ENCODE measurements at regions not wholly inside any gene's neighbourhood (a gene's known extent, or its start where the extent isn't known, plus 50 kb on each side); places are given as distances from the start of the nearest gene placed in this dataset.

DNA sequence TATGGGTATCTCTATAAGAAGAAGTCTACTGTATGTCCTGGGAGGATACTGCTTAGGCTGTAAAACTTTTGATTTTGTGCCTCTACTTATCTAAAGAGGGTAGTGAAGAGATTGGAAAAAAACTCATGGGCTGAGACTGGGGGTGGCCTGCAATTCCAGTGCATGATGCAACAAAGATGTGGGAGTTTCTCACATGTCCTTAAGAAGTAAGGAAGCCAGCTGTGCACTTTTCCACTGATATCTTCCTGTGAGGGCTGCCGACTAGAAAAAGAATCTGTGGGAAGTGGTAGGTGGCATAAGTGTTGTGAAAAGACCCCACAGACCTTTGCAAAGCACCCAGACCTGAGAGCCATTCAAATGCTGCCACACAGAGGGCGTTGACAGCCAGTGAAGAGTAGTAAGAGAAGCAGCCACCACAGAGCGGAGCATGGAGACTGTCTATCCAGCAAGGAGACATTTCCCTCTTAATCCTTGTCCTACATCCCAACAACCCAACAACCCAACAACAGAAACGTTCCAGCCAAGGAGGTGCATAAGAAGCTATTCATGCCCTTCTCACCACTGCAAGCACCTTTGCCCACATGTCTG lies 65.1 kb downstream of the PFDN4 start:
- no peaks in the 10 kb centered on the region for H3K4me1 Mint-ChIP-seq
- H3K36me3 Mint-ChIP-seq (ENCODE audit: insufficient read depth): peaks cover 2% of the 10 kb centered on the region
- DNase-seq (ENCODE audit: low spot score in 2 of 2): no peak

GRCh38 chr20:54275359-54276111 lies 67.6 kb downstream of the PFDN4 start:
- H3K27ac Mint-ChIP-seq (ENCODE audit: low read depth): no peak overlapping the region
- peaks cover 37% of the 10 kb centered on the region for H3K27me3 Mint-ChIP-seq
- H3K9me3 Mint-ChIP-seq: no peaks in the 10 kb centered on the region
- no peak overlapping the region for H3K4me3 Mint-ChIP-seq
- ATAC-seq (replicated peaks; ENCODE audit: extremely low read depth, poor library complexity, severe bottlenecking) (no peak), DNase-seq (ENCODE audit: low spot score in 2 of 2) (no peak)
- peaks cover 2% of the 10 kb centered on the region for H3K36me3 Mint-ChIP-seq (ENCODE audit: insufficient read depth)
- H3K4me1 Mint-ChIP-seq: no peaks in the 10 kb centered on the region

More for the DNA sequence above, 65.1 kb downstream of the PFDN4 start:
- H3K4me3 Mint-ChIP-seq: no peak overlapping the region
- no peaks in the 10 kb centered on the region for H3K9me3 Mint-ChIP-seq
- no peak overlapping the region for H3K27ac Mint-ChIP-seq (ENCODE audit: low read depth)
- H3K27me3 Mint-ChIP-seq: peaks cover 40% of the 10 kb centered on the region
- no peak for ATAC-seq (replicated peaks; ENCODE audit: extremely low read depth, poor library complexity, severe bottlenecking)

DNA sequence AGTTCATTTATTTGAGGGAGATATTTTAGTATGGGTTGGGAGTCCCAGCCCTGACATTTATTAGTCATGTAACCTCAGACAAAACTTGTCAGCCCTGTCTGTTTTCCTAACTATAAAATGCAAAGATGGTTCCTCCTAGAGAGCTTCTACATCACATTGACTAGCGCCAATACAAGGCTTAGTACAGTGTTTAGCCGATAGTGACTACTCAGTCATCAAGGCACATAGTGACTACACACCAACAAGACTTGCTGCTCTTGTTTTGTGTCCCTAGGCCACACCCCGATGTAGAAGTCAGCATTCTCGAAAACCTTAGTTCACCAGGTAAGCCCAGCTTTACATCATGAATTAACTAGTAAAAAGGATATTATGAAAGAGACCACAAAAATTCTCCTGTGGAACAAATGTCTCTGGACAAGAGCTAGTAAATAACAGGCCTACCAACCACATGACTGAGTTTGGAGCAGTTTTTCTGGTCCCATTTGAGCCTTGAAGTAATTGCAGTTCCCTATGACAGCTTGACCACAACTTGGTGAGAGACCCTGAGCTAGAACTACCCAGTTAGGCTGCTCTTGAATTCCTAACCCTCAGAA lies 68.8 kb downstream of the PFDN4 start:
- no peak overlapping the region for H3K27ac Mint-ChIP-seq (ENCODE audit: low read depth)
- peaks cover 2% of the 10 kb centered on the region for H3K36me3 Mint-ChIP-seq (ENCODE audit: insufficient read depth)
- no peaks in the 10 kb centered on the region for H3K9me3 Mint-ChIP-seq
- DNase-seq (ENCODE audit: low spot score in 2 of 2): no peak
- no peaks in the 10 kb centered on the region for H3K4me1 Mint-ChIP-seq
- no peak for ATAC-seq (replicated peaks; ENCODE audit: extremely low read depth, poor library complexity, severe bottlenecking)
- H3K27me3 Mint-ChIP-seq: peaks cover 30% of the 10 kb centered on the region
- no peak overlapping the region for H3K4me3 Mint-ChIP-seq

DNA sequence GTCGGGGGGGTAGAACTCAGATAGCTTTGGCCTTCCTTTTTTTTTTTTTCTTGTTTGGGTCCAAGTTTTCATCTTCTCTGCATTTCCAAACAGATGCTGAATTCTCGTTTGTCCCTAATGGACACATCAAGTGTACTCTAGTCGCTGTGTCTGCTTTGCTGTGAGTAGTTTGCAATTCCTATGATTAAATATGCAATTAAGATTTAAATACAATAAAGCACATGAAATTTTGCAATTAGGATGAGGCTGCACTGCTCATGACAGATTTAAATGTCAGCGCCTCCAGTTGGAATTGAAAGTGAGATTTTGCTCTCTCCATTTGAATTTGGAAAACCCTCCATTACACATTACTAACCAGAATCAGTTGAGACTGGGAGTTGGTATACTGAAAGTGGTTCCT lies 70.4 kb downstream of the PFDN4 start:
- no peak for DNase-seq (ENCODE audit: low spot score in 2 of 2)
- no peaks in the 10 kb centered on the region for H3K9me3 Mint-ChIP-seq
- H3K27ac Mint-ChIP-seq (ENCODE audit: low read depth): no peak overlapping the region
- peaks cover 15% of the 10 kb centered on the region for H3K27me3 Mint-ChIP-seq
- no peaks in the 10 kb centered on the region for H3K36me3 Mint-ChIP-seq (ENCODE audit: insufficient read depth)
- no peaks in the 10 kb centered on the region for H3K4me1 Mint-ChIP-seq
- no peak for ATAC-seq (replicated peaks; ENCODE audit: extremely low read depth, poor library complexity, severe bottlenecking)
- no peak overlapping the region for H3K4me3 Mint-ChIP-seq

GRCh38 chr20:54282625-54283024 lies 74.7 kb downstream of the PFDN4 start:
- H3K27me3 Mint-ChIP-seq: peaks cover 13% of the 10 kb centered on the region
- DNase-seq (ENCODE audit: low spot score in 2 of 2) (no peak), ATAC-seq (replicated peaks; ENCODE audit: extremely low read depth, poor library complexity, severe bottlenecking) (no peak)
- no peaks in the 10 kb centered on the region for H3K4me1 Mint-ChIP-seq
- no peaks in the 10 kb centered on the region for H3K36me3 Mint-ChIP-seq (ENCODE audit: insufficient read depth)
- no peak overlapping the region for H3K27ac Mint-ChIP-seq (ENCODE audit: low read depth)
- no peaks in the 10 kb centered on the region for H3K9me3 Mint-ChIP-seq
- no peak overlapping the region for H3K4me3 Mint-ChIP-seq

DNA sequence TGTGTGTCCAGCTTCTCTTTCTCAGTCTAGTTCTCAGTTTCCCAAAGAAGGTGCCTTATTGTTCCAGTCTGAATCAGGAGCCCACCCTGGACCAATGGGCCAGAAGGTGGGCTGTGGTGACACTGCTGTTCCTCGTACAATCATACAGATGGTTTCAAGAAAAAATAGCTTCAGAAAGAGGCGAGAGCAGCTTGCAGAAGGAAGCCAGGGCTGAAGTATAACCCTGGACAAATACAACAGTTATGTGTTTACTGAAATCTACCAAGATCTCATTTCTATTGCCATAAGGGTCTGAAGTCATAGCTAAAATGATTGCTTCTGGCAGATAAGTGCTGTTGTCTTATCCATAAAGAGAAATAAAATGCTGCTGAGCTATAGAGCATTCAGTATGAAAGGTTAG lies 75.4 kb downstream of the PFDN4 start:
- H3K36me3 Mint-ChIP-seq (ENCODE audit: insufficient read depth): no peaks in the 10 kb centered on the region
- ATAC-seq (replicated peaks; ENCODE audit: extremely low read depth, poor library complexity, severe bottlenecking): no peak
- H3K4me3 Mint-ChIP-seq: no peak overlapping the region
- H3K4me1 Mint-ChIP-seq: no peaks in the 10 kb centered on the region
- no peak overlapping the region for H3K27ac Mint-ChIP-seq (ENCODE audit: low read depth)
- H3K27me3 Mint-ChIP-seq: peaks cover 20% of the 10 kb centered on the region
- H3K9me3 Mint-ChIP-seq: no peaks in the 10 kb centered on the region
- DNase-seq (ENCODE audit: low spot score in 2 of 2): no peak

DNA sequence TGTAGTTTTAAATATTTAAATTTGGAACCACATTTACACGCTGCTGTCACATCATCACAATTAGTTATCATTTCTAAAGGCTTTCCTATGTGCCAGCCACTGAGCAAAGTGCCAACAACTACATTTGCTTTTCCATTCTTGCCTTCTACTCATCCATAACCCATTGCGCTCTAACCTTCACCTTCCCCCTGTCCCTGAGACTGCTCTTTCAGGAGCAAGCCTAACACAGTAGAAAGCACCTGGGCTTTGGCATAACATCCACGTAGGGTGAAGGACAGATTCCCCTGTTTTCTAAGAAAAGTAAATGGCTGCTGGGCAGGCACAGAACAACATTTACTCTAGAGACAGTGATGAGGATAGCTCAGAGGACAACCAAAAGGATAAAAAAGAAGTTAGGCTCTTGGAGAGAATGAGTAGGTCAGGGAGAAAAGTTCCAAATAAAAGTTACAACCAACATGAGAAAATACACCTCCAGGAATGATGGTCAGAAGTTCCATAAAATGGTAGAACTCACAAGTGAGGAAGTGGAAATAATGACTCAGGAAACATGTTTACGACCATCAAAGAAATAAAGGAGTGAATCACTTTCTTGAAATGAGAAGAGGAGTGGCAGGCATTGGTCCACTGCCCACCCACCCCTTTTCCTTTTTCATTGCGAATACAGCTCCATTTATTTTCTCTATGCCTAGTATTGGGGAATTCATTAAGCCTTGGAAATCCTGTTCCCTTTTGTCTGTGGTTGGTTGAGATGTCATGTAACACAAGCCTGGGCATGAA lies 77.2 kb downstream of the PFDN4 start:
- Mint-ChIP-seq H3K9me3 (no peaks in the 10 kb centered on the region), H3K27me3 (peaks cover 23% of the 10 kb centered on the region), H3K4me3 (no peak overlapping the region), H3K4me1 (no peaks in the 10 kb centered on the region), H3K36me3 (ENCODE audit: insufficient read depth) (peaks cover 2% of the 10 kb centered on the region), H3K27ac (ENCODE audit: low read depth) (no peak overlapping the region)
- no peak for ATAC-seq (replicated peaks; ENCODE audit: extremely low read depth, poor library complexity, severe bottlenecking)
- no peak for DNase-seq (ENCODE audit: low spot score in 2 of 2)

DNA sequence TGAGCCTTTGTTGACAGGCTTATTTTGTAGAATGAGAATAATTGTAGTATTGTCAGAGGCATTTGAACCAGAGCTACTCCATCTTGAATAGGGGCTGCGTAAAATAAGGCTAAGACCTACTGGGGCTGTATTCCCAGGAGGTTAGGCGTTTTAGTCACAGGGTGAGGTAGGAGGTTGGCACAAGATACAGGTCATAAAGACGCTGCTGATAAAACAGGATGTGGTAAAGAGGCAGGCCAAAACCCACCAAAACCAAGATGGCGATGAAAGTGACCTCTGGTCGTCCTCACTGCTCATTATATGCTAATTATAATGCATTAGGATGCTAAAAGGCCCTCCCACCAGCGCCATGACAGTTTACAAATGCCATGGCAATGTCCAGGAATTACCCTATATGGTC lies 82.7 kb downstream of the PFDN4 start:
- Mint-ChIP-seq H3K4me1 (no peaks in the 10 kb centered on the region), H3K4me3 (no peak overlapping the region), H3K36me3 (ENCODE audit: insufficient read depth) (peaks cover 2% of the 10 kb centered on the region), H3K27me3 (peaks cover 32% of the 10 kb centered on the region), H3K27ac (ENCODE audit: low read depth) (no peak overlapping the region), H3K9me3 (no peaks in the 10 kb centered on the region)
- no peak for DNase-seq (ENCODE audit: low spot score in 2 of 2)
- no peak for ATAC-seq (replicated peaks; ENCODE audit: extremely low read depth, poor library complexity, severe bottlenecking)

DNA sequence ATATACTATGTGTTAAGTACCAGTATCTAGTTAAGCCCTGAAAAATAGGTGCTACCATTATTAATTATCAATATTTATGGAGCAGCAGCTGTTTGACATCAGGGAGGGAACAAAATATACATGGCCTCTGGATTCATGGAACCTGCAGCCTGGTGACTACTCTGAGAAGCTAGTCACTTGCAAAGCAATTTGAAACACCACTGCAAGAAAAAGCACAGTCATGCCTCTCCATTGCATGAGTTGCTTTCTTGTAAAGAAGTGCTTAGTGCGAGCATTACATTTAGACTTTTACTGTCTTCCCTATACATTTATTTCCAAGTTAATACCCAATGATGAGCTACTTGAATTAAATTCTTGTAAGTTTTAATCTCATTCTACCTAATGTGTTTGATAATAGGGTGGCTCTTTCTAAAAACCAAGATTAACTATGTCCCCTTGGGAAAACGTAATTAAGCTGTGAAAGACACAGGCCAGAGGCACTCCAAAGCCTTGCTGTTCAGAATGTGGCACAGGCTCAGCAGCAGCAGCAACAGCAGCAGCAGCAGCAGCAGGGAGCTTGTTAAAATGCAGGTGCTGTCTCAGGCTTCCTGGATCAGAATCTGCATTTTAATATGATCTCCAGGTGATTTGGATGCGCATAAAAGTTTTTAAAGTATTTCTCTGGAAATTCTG lies 83.6 kb downstream of the PFDN4 start:
- H3K4me1 Mint-ChIP-seq: no peaks in the 10 kb centered on the region
- H3K27me3 Mint-ChIP-seq: peaks cover 37% of the 10 kb centered on the region
- no peak overlapping the region for H3K27ac Mint-ChIP-seq (ENCODE audit: low read depth)
- DNase-seq (ENCODE audit: low spot score in 2 of 2) (no peak), ATAC-seq (replicated peaks; ENCODE audit: extremely low read depth, poor library complexity, severe bottlenecking) (no peak)
- H3K4me3 Mint-ChIP-seq: no peak overlapping the region
- no peaks in the 10 kb centered on the region for H3K9me3 Mint-ChIP-seq
- H3K36me3 Mint-ChIP-seq (ENCODE audit: insufficient read depth): peaks cover 2% of the 10 kb centered on the region

- no peak overlapping the region for H3K4me3 Mint-ChIP-seq
- no peak for DNase-seq (ENCODE audit: low spot score in 2 of 2)
These were observed 84.3 kb downstream of the PFDN4 start for GRCh38 chr20:54292185-54292584.

DNA sequence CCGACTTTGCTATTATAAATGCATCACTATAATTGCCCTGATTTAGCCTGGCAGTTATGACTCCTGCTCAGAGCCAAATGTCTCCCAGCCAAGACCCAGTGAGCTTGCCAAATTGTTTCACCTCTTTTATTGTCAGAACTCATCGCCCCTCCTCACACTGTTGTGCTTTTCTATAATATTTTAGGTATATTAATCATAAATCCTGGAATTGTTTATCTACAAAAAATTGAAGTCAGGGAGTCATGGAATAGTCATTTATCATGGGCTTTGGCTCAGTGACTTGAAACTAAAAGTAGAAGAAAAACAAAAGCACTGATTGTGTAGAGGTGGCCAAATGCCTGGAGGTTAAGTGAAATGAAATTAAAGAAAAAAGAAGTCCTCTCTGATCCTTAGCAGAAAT lies 85.6 kb downstream of the PFDN4 start:
- ATAC-seq (replicated peaks; ENCODE audit: extremely low read depth, poor library complexity, severe bottlenecking) (no peak), DNase-seq (ENCODE audit: low spot score in 2 of 2) (no peak)
- H3K9me3 Mint-ChIP-seq: no peaks in the 10 kb centered on the region
- peaks cover 34% of the 10 kb centered on the region for H3K27me3 Mint-ChIP-seq
- no peak overlapping the region for H3K27ac Mint-ChIP-seq (ENCODE audit: low read depth)
- peaks cover 2% of the 10 kb centered on the region for H3K36me3 Mint-ChIP-seq (ENCODE audit: insufficient read depth)
- no peak overlapping the region for H3K4me3 Mint-ChIP-seq
- no peaks in the 10 kb centered on the region for H3K4me1 Mint-ChIP-seq

More at GRCh38 chr20:54292185-54292584, 84.3 kb downstream of the PFDN4 start:
- H3K27me3 Mint-ChIP-seq: peaks cover 44% of the 10 kb centered on the region
- no peak overlapping the region for H3K27ac Mint-ChIP-seq (ENCODE audit: low read depth)
- no peak for ATAC-seq (replicated peaks; ENCODE audit: extremely low read depth, poor library complexity, severe bottlenecking)
- H3K4me1 Mint-ChIP-seq: no peaks in the 10 kb centered on the region
- H3K9me3 Mint-ChIP-seq: no peaks in the 10 kb centered on the region
- peaks cover 2% of the 10 kb centered on the region for H3K36me3 Mint-ChIP-seq (ENCODE audit: insufficient read depth)

GRCh38 chr20:54294094-54294493 lies 86.2 kb downstream of the PFDN4 start:
- H3K4me3 Mint-ChIP-seq: no peak overlapping the region

More at GRCh38 chr20:54294094-54294493, 86.2 kb downstream of the PFDN4 start:
- H3K36me3 Mint-ChIP-seq (ENCODE audit: insufficient read depth): peaks cover 2% of the 10 kb centered on the region
- no peak overlapping the region for H3K27ac Mint-ChIP-seq (ENCODE audit: low read depth)
- H3K27me3 Mint-ChIP-seq: peaks cover 29% of the 10 kb centered on the region
- no peaks in the 10 kb centered on the region for H3K9me3 Mint-ChIP-seq
- H3K4me1 Mint-ChIP-seq: no peaks in the 10 kb centered on the region
- DNase-seq (ENCODE audit: low spot score in 2 of 2): no peak
- ATAC-seq (replicated peaks; ENCODE audit: extremely low read depth, poor library complexity, severe bottlenecking): no peak

Data from central memory CD8-positive, alpha-beta T cell (primary cell).